ENCODE measurements at regions not wholly inside any gene's neighbourhood (a gene's known extent, or its start where the extent isn't known, plus 50 kb on each side); places are given as distances from the start of the nearest gene placed in this dataset.

DNA sequence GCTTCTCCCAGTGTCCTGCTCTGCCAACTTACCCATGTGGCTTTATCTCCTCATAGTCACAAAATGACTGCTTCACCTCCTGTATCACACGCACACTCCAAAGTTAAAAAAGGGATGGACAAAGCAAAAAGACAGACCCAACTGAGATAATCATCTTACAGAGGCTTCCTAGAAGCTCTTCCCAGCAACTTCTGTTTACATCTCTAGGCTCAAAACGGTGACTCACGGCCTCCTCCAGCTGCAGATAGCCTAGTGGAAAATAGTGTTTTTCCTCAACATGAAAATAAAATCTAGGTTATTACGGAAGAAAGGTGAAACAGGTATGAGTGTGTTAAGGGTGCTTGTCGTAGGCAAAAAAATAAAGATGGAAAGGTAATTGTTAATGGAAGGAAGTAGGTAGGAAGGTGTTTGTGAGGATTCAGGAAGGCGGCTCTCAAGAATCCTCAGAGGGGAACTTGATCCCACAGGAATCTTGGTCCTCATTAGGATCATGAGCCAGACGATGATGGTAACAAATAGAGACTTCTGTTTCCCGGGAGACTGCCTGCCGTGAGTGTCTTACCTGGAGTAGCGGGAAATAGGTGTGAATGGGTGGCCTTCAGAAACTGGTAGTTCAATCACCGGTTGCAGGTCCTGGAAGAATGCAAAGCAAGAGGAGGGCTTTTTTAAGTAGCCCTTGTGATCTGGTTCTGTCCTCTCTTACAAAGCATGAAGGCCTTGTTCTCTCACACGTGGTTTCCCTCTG, 487.5 kb upstream of the TMEM132C start:
- no peak for TF ChIP-seq CEBPB (IDR thresholded peaks at IDR 0.05)
- no peak for TF ChIP-seq FOXM1 (IDR thresholded peaks at IDR 0.05; ENCODE audit: borderline replicate concordance, low read depth)
- TF ChIP-seq EP300 (IDR thresholded peaks at IDR 0.05; ENCODE audit: borderline replicate concordance), result no peak
- no peak for TF ChIP-seq TCF12 (IDR thresholded peaks at IDR 0.05; ENCODE audit: low read depth)
- no peak for TF ChIP-seq CREB1 (IDR thresholded peaks at IDR 0.05; ENCODE audit: low read depth)
- no peak for TF ChIP-seq TEAD4 (IDR thresholded peaks at IDR 0.05)
- TF ChIP-seq EGR1 (IDR thresholded peaks at IDR 0.05), result no peak
- TF ChIP-seq TAF1 (IDR thresholded peaks at IDR 0.05; ENCODE audit: low read depth), result no peak
- no peak for TF ChIP-seq USF1 (IDR thresholded peaks at IDR 0.05)
- no peak for TF ChIP-seq RAD21 (IDR thresholded peaks at IDR 0.05; ENCODE audit: low read depth)

GRCh38 chr12:127780881-127781280, 486.1 kb upstream of the TMEM132C start:
- TF ChIP-seq, protein P1, sequence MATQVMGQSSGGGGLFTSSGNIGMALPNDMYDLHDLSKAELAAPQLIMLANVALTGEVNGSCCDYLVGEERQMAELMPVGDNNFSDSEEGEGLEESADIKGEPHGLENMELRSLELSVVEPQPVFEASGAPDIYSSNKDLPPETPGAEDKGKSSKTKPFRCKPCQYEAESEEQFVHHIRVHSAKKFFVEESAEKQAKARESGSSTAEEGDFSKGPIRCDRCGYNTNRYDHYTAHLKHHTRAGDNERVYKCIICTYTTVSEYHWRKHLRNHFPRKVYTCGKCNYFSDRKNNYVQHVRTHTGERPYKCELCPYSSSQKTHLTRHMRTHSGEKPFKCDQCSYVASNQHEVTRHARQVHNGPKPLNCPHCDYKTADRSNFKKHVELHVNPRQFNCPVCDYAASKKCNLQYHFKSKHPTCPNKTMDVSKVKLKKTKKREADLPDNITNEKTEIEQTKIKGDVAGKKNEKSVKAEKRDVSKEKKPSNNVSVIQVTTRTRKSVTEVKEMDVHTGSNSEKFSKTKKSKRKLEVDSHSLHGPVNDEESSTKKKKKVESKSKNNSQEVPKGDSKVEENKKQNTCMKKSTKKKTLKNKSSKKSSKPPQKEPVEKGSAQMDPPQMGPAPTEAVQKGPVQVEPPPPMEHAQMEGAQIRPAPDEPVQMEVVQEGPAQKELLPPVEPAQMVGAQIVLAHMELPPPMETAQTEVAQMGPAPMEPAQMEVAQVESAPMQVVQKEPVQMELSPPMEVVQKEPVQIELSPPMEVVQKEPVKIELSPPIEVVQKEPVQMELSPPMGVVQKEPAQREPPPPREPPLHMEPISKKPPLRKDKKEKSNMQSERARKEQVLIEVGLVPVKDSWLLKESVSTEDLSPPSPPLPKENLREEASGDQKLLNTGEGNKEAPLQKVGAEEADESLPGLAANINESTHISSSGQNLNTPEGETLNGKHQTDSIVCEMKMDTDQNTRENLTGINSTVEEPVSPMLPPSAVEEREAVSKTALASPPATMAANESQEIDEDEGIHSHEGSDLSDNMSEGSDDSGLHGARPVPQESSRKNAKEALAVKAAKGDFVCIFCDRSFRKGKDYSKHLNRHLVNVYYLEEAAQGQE (IDR thresholded peaks at IDR 0.05; ENCODE audit: low read depth), result no peak
- no peak for TF ChIP-seq TCF12 (IDR thresholded peaks at IDR 0.05; ENCODE audit: low read depth)
- TF ChIP-seq TAF1 (IDR thresholded peaks at IDR 0.05; ENCODE audit: low read depth), result no peak
- TF ChIP-seq ZBTB7A (IDR thresholded peaks at IDR 0.05; ENCODE audit: low read depth), result no peak
- no peak for TF ChIP-seq RAD21 (IDR thresholded peaks at IDR 0.05; ENCODE audit: low read depth)
- TF ChIP-seq CREB1 (IDR thresholded peaks at IDR 0.05; ENCODE audit: low read depth), result no peak

DNA sequence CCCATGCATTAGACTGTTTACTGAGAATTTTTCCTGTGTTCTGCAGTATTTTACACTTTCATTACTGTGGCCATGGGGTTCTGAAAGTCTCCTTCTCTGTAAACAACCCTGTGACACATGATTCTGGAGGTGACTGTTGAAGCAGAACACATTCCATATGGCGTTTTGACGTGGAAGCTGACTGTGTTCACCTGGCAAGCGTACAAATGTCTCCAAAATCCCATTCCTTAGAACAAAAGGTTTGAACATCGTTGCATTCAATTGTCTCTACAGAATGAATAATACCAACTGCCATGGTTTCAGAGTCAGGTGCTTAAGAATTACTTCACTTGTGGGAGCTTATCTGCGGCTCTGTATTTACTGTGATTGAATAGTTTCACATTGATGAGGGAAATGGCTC, 485.6 kb upstream of the TMEM132C start:
- TF ChIP-seq YY1 (IDR thresholded peaks at IDR 0.05; ENCODE audit: low read depth) (no peak), NFIC (IDR thresholded peaks at IDR 0.05) (no peak), RAD21 (IDR thresholded peaks at IDR 0.05; ENCODE audit: low read depth) (no peak), CREB1 (IDR thresholded peaks at IDR 0.05; ENCODE audit: low read depth) (no peak), CEBPB (IDR thresholded peaks at IDR 0.05) (no peak), FOXM1 (IDR thresholded peaks at IDR 0.05; ENCODE audit: borderline replicate concordance, low read depth) (no peak), ZBTB7A (IDR thresholded peaks at IDR 0.05; ENCODE audit: low read depth) (no peak), TEAD4 (IDR thresholded peaks at IDR 0.05) (no peak), TAF1 (IDR thresholded peaks at IDR 0.05; ENCODE audit: low read depth) (no peak), TCF12 (IDR thresholded peaks at IDR 0.05; ENCODE audit: low read depth) (no peak), MAX (IDR thresholded peaks at IDR 0.05) (no peak), EGR1 (IDR thresholded peaks at IDR 0.05) (no peak), EP300 (IDR thresholded peaks at IDR 0.05; ENCODE audit: borderline replicate concordance) (no peak), USF1 (IDR thresholded peaks at IDR 0.05) (no peak)
- TF ChIP-seq, protein P1 (IDR thresholded peaks at IDR 0.05; ENCODE audit: low read depth), result no peak

GRCh38 chr12:127785540-127785939, 481.4 kb upstream of the TMEM132C start:
- no peak for TF ChIP-seq TEAD4 (IDR thresholded peaks at IDR 0.05)
- TF ChIP-seq FOXM1 (IDR thresholded peaks at IDR 0.05; ENCODE audit: borderline replicate concordance, low read depth), result no peak
- TF ChIP-seq RAD21 (IDR thresholded peaks at IDR 0.05; ENCODE audit: low read depth), result no peak
- TF ChIP-seq YY1 (IDR thresholded peaks at IDR 0.05; ENCODE audit: low read depth), result no peak
- TF ChIP-seq EGR1 (IDR thresholded peaks at IDR 0.05), result no peak
- no peak for TF ChIP-seq NFIC (IDR thresholded peaks at IDR 0.05)

- TF ChIP-seq, protein P1 (IDR thresholded peaks at IDR 0.05; ENCODE audit: low read depth), result no peak
- TF ChIP-seq TAF1 (IDR thresholded peaks at IDR 0.05; ENCODE audit: low read depth), result no peak
- TF ChIP-seq RAD21 (IDR thresholded peaks at IDR 0.05; ENCODE audit: low read depth), result no peak
- no peak for TF ChIP-seq FOXM1 (IDR thresholded peaks at IDR 0.05; ENCODE audit: borderline replicate concordance, low read depth)
- no peak for TF ChIP-seq NFIC (IDR thresholded peaks at IDR 0.05)
- TF ChIP-seq TEAD4 (IDR thresholded peaks at IDR 0.05), result no peak
- TF ChIP-seq CREB1 (IDR thresholded peaks at IDR 0.05; ENCODE audit: low read depth), result no peak
- TF ChIP-seq MAX (IDR thresholded peaks at IDR 0.05), result no peak
- TF ChIP-seq EGR1 (IDR thresholded peaks at IDR 0.05), result no peak
- no peak for TF ChIP-seq USF1 (IDR thresholded peaks at IDR 0.05)
- no peak for TF ChIP-seq EP300 (IDR thresholded peaks at IDR 0.05; ENCODE audit: borderline replicate concordance)
- no peak for TF ChIP-seq ZBTB7A (IDR thresholded peaks at IDR 0.05; ENCODE audit: low read depth)
- no peak for TF ChIP-seq YY1 (IDR thresholded peaks at IDR 0.05; ENCODE audit: low read depth)
- TF ChIP-seq CEBPB (IDR thresholded peaks at IDR 0.05), result no peak
- TF ChIP-seq TCF12 (IDR thresholded peaks at IDR 0.05; ENCODE audit: low read depth), result no peak
These were observed 480.9 kb upstream of the TMEM132C start for GRCh38 chr12:127785986-127786590.
